ENCODE measurements at regions not wholly inside any gene's neighbourhood (a gene's known extent, or its start where the extent isn't known, plus 50 kb on each side); places are given as distances from the start of the nearest gene placed in this dataset.
"Not testable (repeated sequence)": the region's sequence is repeated elsewhere in the genome, so short reads cannot be mapped to it uniquely, and the experiment has no call there.

DNA sequence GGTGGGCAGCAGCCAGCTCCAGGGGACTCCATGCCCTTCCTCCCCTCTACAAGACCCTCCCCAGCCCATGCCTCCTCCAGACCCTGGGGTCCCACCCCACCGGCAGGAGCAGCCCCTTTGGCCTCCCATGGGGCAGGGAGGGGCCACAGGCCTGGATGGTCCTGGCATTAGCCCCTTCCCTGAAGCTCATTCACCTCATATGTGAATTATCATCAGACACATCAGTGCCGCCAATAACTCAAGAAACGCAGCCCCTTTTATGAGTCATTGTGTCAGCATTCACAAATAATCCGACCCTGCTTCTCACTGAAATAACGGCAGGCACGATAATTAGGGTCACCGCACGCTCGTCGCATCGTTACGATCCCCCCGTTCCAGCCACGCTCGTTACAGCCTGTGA is 124.2 kb downstream of the BRD1 start:
- POLR2A ChIA-PET: no interaction called here
- DNase-seq (ENCODE audit: low read depth): no peak

DNA sequence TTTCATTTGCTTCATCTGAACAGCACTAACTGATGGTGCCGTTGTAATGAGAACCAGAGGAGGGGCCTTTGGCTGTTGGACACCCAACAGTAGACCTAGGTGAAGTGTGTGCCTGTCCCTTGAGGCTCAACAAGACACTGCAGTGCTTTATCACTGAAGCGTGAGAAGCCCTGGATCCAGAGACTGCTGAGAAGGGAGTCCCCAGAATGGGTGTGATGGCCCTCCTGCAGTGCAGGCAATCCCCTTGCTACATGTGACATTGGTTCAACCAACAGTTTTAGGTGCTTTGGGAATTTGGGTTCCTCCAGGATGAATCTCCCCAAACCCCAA is 125.6 kb downstream of the BRD1 start:
- H3K4me3 ChIP-seq (ENCODE audit: low read depth, low read length): no peak overlapping the region
- no peak for DNase-seq (ENCODE audit: low read depth)
- CTCF ChIA-PET: no interaction called here
- H3K27me3 ChIP-seq (ENCODE audit: control insufficient read depth, insufficient read depth, low read length): no peaks in the 10 kb centered on the region
- POLR2A ChIA-PET: no interaction called here
- H3K36me3 ChIP-seq (ENCODE audit: control insufficient read depth, insufficient read depth, low read length): no peaks in the 10 kb centered on the region
- TF ChIP-seq, protein P1, sequence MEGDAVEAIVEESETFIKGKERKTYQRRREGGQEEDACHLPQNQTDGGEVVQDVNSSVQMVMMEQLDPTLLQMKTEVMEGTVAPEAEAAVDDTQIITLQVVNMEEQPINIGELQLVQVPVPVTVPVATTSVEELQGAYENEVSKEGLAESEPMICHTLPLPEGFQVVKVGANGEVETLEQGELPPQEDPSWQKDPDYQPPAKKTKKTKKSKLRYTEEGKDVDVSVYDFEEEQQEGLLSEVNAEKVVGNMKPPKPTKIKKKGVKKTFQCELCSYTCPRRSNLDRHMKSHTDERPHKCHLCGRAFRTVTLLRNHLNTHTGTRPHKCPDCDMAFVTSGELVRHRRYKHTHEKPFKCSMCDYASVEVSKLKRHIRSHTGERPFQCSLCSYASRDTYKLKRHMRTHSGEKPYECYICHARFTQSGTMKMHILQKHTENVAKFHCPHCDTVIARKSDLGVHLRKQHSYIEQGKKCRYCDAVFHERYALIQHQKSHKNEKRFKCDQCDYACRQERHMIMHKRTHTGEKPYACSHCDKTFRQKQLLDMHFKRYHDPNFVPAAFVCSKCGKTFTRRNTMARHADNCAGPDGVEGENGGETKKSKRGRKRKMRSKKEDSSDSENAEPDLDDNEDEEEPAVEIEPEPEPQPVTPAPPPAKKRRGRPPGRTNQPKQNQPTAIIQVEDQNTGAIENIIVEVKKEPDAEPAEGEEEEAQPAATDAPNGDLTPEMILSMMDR (IDR thresholded peaks at IDR 0.05; ENCODE audit: insufficient read depth, low read depth, low read length): no peak

More for the DNA sequence above, 124.2 kb downstream of the BRD1 start:
- no peak overlapping the region for H3K4me3 ChIP-seq (ENCODE audit: low read depth, low read length)
- TF ChIP-seq, protein P1 (IDR thresholded peaks at IDR 0.05; ENCODE audit: insufficient read depth, low read depth, low read length): no peak
- H3K36me3 ChIP-seq (ENCODE audit: control insufficient read depth, insufficient read depth, low read length): no peaks in the 10 kb centered on the region
- CTCF ChIA-PET: no interaction called here
- H3K27me3 ChIP-seq (ENCODE audit: control insufficient read depth, insufficient read depth, low read length): no peaks in the 10 kb centered on the region

DNA sequence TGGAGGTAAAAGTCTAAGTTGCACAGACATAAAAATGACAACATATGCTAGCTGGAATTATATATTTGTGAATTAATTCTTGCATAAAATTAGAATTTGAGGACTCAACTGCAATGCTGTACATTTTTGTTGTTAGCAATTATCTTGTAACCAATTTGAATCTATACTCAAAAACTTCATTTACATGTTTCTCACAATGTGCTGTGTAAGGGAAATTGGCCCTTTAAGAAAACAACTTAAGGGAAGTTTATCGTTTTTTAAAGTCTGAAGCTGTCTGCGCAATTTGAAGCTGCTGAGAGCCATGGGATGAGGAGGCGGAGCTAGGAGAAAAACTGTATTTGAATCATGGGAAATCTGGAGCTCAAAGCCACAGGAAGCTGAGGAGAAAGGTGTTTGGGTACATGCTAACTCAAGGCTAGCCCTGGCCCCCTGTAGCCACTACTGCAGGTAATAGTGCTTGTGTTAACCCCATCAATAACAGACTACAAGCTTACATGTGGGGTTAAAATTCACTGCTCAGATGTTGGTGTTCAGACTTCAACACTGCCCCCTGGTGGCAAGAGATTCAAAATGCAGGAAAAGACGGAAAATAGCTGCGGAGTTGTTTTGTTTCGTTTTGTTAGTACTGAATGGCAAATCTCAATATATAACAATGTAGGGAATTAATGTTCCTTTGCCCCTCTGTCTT is 126.1 kb downstream of the BRD1 start:
- ChIA-PET CTCF (no interaction called here), POLR2A (no interaction called here)
- TF ChIP-seq, protein P1 (IDR thresholded peaks at IDR 0.05; ENCODE audit: insufficient read depth, low read depth, low read length): peak; percentile 29
- Histone ChIP-seq H3K4me3 (ENCODE audit: low read depth, low read length) (no peak overlapping the region), H3K27me3 (ENCODE audit: control insufficient read depth, insufficient read depth, low read length) (no peaks in the 10 kb centered on the region), H3K36me3 (ENCODE audit: control insufficient read depth, insufficient read depth, low read length) (no peaks in the 10 kb centered on the region)
- no peak for DNase-seq (ENCODE audit: low read depth)

DNA sequence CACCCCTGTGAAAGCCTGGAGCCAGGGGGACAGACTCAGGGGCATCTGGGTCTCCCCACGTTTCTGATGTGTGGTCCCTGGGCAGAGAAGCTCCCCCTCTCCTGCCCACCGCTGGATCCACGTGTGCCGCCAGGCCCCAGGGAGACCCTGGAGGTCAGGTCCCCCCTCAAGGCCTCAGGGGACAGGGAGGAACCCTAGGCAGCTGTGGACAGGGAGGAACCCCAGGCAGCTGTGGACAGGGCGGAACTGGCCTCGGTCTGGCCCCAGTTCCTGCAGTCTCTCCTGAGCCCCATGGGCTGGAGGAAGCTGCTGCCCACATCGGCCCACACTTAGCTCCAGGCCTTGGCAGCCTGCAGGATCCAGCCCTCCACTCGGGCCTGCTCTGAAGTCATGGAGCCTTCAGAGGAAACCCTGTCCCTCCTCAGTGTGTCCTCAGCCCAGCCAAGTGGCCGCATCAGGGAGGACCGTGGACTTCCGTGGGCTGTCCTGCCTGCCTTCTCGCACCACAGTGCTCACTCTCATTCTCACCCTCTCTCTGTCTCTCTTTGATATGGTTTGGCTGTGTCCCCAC is 127.7 kb downstream of the BRD1 start:
- H3K27me3 ChIP-seq (ENCODE audit: control insufficient read depth, insufficient read depth, low read length): no peaks in the 10 kb centered on the region
- CTCF ChIA-PET: no interaction called here
- no peak for DNase-seq (ENCODE audit: low read depth)
- no peaks in the 10 kb centered on the region for H3K36me3 ChIP-seq (ENCODE audit: control insufficient read depth, insufficient read depth, low read length)
- H3K4me3 ChIP-seq (ENCODE audit: low read depth, low read length): no peak overlapping the region
- TF ChIP-seq, protein P1 (IDR thresholded peaks at IDR 0.05; ENCODE audit: insufficient read depth, low read depth, low read length): no peak
- POLR2A ChIA-PET: no interaction called here

DNA sequence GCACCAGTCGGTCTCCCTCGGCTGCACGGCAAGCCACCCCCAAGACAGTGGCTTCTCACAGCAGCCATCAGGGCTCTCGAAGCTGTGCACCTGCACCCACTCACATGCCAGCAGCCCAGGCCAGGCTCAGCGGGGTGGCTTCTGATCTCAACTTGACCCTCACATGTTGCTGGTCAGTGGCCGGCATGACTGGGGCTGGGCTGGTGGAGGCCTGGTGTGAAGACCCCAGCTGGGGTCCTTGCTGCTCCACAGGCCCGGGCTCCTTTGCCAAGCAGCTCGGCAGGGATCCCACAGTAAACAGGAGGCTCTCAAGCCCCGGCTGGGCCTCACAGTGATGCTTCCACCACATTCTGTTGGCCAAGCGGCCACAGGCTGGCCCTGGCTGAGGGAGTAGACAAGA is 128.2 kb downstream of the BRD1 start:
- POLR2A ChIA-PET: no interaction called here
- CTCF ChIA-PET: no interaction called here
- Histone ChIP-seq H3K27me3 (ENCODE audit: control insufficient read depth, insufficient read depth, low read length) (no peaks in the 10 kb centered on the region), H3K36me3 (ENCODE audit: control insufficient read depth, insufficient read depth, low read length) (no peaks in the 10 kb centered on the region), H3K4me3 (ENCODE audit: low read depth, low read length) (no peak overlapping the region)
- no peak for DNase-seq (ENCODE audit: low read depth)
- TF ChIP-seq, protein P1 (IDR thresholded peaks at IDR 0.05; ENCODE audit: insufficient read depth, low read depth, low read length): no peak

DNA sequence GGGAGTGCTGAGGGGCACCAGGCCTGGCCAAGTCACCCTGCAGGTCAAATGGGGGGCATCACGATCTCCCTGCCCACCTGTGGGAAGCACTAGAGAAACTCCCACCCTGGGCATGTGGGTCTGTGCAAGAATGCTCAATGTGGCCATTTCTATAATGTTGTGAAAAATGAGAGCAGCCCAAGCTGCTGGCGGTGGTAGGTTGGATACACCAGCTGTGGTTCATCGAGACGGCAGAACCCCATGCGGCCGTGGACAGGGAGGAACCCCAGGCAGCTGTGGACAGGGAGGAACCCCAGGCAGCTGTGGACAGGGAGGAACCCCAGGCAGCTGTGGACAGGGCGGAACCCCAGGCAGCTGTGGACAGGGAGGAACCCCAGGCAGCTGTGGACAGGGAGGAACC is 129.1 kb downstream of the BRD1 start:
- POLR2A ChIA-PET; CTCF ChIA-PET; H3K36me3 ChIP-seq (ENCODE audit: control insufficient read depth, insufficient read depth, low read length); H3K27me3 ChIP-seq (ENCODE audit: control insufficient read depth, insufficient read depth, low read length); DNase-seq (ENCODE audit: low read depth); H3K4me3 ChIP-seq (ENCODE audit: low read depth, low read length): not testable (repeated sequence)

Data from BJ (cell line).